Heart left ventricle (tissue), 16 donors: ENCODE measurements at regions not wholly inside any gene's neighbourhood (a gene's known extent, or its start where the extent isn't known, plus 50 kb on each side); places are given as distances from the start of the nearest gene placed in this dataset.

Experiments
- ATAC-seq, 4 donors: fragments of 200-7000 bp; cut with Tn5 transposase; one replicate each; pipeline ENCODE4 v1.9.1; 2020 to 2022; ENCODE audit warnings: moderate library complexity in 4 of 4, mild to moderate bottlenecking in 3 of 4, moderate number of reproducible peaks in 1 of 4
- DNase-seq, 5 donors: peaks; one replicate each; pipeline ENCODE4 v3.0.0-alpha.2; 2020
- H3K27ac ChIP-seq, 12 donors: fragments of 200-600 bp; sonication (generic) in 4 of 12; one replicate each; pipeline versions ENCODE4 v1.5.0 to v1.8.0; 2016 to 2022; ENCODE audit warnings: mild to moderate bottlenecking in 2 of 12
- H3K27me3 ChIP-seq, 9 donors: fragments of 200-600 bp; sonication (generic) in 2 of 9; one replicate each; pipeline versions ENCODE4 v1.5.1 to v1.8.0; 2016 to 2022; ENCODE audit warnings: mild to moderate bottlenecking in 3 of 9
- H3K36me3 ChIP-seq, 9 donors: fragments of 200-600 bp; sonication (generic) in 2 of 9; one replicate each; pipeline versions ENCODE4 v1.5.0 to v1.8.0; 2018 to 2022; ENCODE audit warnings: mild to moderate bottlenecking in 2 of 9
- H3K4me1 ChIP-seq, 12 donors: fragments of 200-600 bp; sonication (generic) in 4 of 12; one replicate each; pipeline versions ENCODE4 v1.5.0 to v1.8.0; 2016 to 2022; ENCODE audit warnings: mild to moderate bottlenecking in 3 of 12
- H3K4me3 ChIP-seq, 12 donors: fragments of 200-600 bp; sonication (generic) in 4 of 12; one replicate each; pipeline versions ENCODE4 v1.5.0 to v1.8.0; 2017 to 2022; ENCODE audit warnings: mild to moderate bottlenecking in 9 of 12, moderate library complexity in 4 of 12
- H3K9me3 ChIP-seq, 12 donors: fragments of 200-600 bp; sonication (generic) in 4 of 12; one replicate each; pipeline versions ENCODE4 v1.5.0 to v1.8.0; 2016 to 2022; ENCODE audit warnings: mild to moderate bottlenecking in 1 of 12
- CTCF ChIP-seq, 12 donors: fragments of 200-600 bp; sonication (generic) in 4 of 12; IDR thresholded peaks; one replicate each; pipeline versions ENCODE4 v1.5.0 to v1.8.0; 2018 to 2022; ENCODE audit warnings: antibody characterized with exemption in 12 of 12, mild to moderate bottlenecking in 5 of 12
- POLR2A ChIP-seq, 2 donors: fragments of 450-650 bp; IDR thresholded peaks; one replicate each; pipeline ENCODE4 v1.6.1; 2017; ENCODE audit warnings: antibody characterized with exemption in 2 of 2, mild to moderate bottlenecking in 2 of 2, moderate library complexity in 2 of 2
- WGBS, 4 donors: extraction: QIAGEN DNeasy Blood & Tissue Kit in 2 of 4; methylation state at CpG; one replicate each; pipeline versions ENCODE4 v1.1.5 to v1.1.7; 2013 to 2018; 5-methylcytosine and 5-hydroxymethylcytosine counted together
- intact Hi-C, 10 donors: fragments of 100-400 bp; cut with DNase I; formaldehyde crosslinking; loops; one replicate each; pipeline versions ENCODE4 v1.11.1 to v1.14.2; 2022
- donor health status: ischemic (EF 13 %, LVEDD 7.1; RV severe dilation, severe dysfunction).
- donor health status: healthy with polysubstance abuse.
- donor health status: DM: no; HTN: yes; CAD: no.
- donor health status: DM: no; HTN: no; CAD: no.
- donor health status: ischemic (EF 25% LVEDD 6.9; RV normal size, moderate dysfunction).
- donor health status: ischemic (EF 25% LVEDD 5.7; RV mildly dilated, moderate dysfunction).
- donor health status: healthy.
- donor health status: DM: yes; HTN: yes; CAD: no.
- donor health status: ischemic (EF 35%, LVEDD 5.7; RV mildly dilated, moderate dysfunction).
- donor health status: nonischemic (EF 11% LVEDD 7.7; RV severe dilation, severe dysfunction).
- donor health status: DM: yes; HTN: yes; CAD: no.
- donor health status: PGD.
- donor health status: ischemic (EF 29% LVEDD 5.4; RV normal size, mild dysfunction).
- donor health status: nonischemic (EF 23%, LVEDD 6.1; RV moderate dilation, normal function).

GRCh38 chr3:110254591-110254990 is 817.0 kb upstream of the NECTIN3 start:
- H3K27ac ChIP-seq: no peak overlapping the region
- H3K4me3 ChIP-seq: no peak overlapping the region
- intact Hi-C loops: no loop called here
- ATAC-seq (no peak), DNase-seq (peak in 1 of 5 donors; percentile 54)
- TF ChIP-seq CTCF (IDR thresholded peaks at IDR 0.05) (no peak), POLR2A (IDR thresholded peaks at IDR 0.05) (no peak)
- H3K27me3 ChIP-seq: no peaks in the 10 kb centered on the region
- H3K4me1 ChIP-seq: no peaks in the 10 kb centered on the region
- no peaks in the 10 kb centered on the region for H3K9me3 ChIP-seq
- 85 to 89% (median 86%) methylated on average over 7 of the region's 7 CpGs for WGBS, 4 donors
- H3K36me3 ChIP-seq: no peaks in the 10 kb centered on the region

GRCh38 chr3:110261141-110261540 is 810.5 kb upstream of the NECTIN3 start:
- Histone ChIP-seq H3K27me3 (no peaks in the 10 kb centered on the region), H3K36me3 (no peaks in the 10 kb centered on the region), H3K27ac (no peak overlapping the region), H3K9me3 (no peaks in the 10 kb centered on the region), H3K4me3 (no peak overlapping the region), H3K4me1 (no peaks in the 10 kb centered on the region)
- ATAC-seq: no peak
- WGBS, 4 donors: 49 to 73% (median 58%) methylated on average over 1 of the region's 1 CpG
- DNase-seq: no peak
- intact Hi-C loops: no loop called here
- no peak for TF ChIP-seq CTCF (IDR thresholded peaks at IDR 0.05)
- no peak for TF ChIP-seq POLR2A (IDR thresholded peaks at IDR 0.05)

- ATAC-seq (no peak), DNase-seq (no peak)
- H3K4me1 ChIP-seq: no peaks in the 10 kb centered on the region
- intact Hi-C loops: no loop called here
- no peaks in the 10 kb centered on the region for H3K27me3 ChIP-seq
- no peak overlapping the region for H3K4me3 ChIP-seq
- TF ChIP-seq POLR2A (IDR thresholded peaks at IDR 0.05): no peak
- TF ChIP-seq CTCF (IDR thresholded peaks at IDR 0.05): no peak
- H3K9me3 ChIP-seq: no peaks in the 10 kb centered on the region
- H3K36me3 ChIP-seq: no peaks in the 10 kb centered on the region
- H3K27ac ChIP-seq: no peak overlapping the region
- WGBS, 4 donors: 47 to 68% (median 58%) methylated on average over 4 of the region's 4 CpGs
Measured at GRCh38 chr3:110262896-110263295, 808.7 kb upstream of the NECTIN3 start.

- WGBS, 4 donors: 33 to 54% (median 43%) methylated on average over 1 of the region's 1 CpG
- ATAC-seq (no peak), DNase-seq (no peak)
- intact Hi-C loops: no loop called here
- Histone ChIP-seq H3K4me1 (no peaks in the 10 kb centered on the region), H3K36me3 (no peaks in the 10 kb centered on the region), H3K27me3 (no peaks in the 10 kb centered on the region), H3K4me3 (no peak overlapping the region), H3K9me3 (no peaks in the 10 kb centered on the region), H3K27ac (no peak overlapping the region)
- TF ChIP-seq CTCF (IDR thresholded peaks at IDR 0.05): no peak
- TF ChIP-seq POLR2A (IDR thresholded peaks at IDR 0.05): no peak
Measured at GRCh38 chr3:110265302-110265701, 806.3 kb upstream of the NECTIN3 start.
